Nephron (organoid): ENCODE measurements at regions not wholly inside any gene's neighbourhood (a gene's known extent, or its start where the extent isn't known, plus 50 kb on each side); places are given as distances from the start of the nearest gene placed in this dataset.

ENCODE experiments used
- H3K27ac Mint-ChIP-seq, 3 experiments: 2 replicates each; pipeline ENCODE4 v1.8.0; 2020; ENCODE audit warnings: mixed read lengths in 3 of 3, mild to moderate bottlenecking in 2 of 3, moderate library complexity in 1 of 3
- H3K27me3 Mint-ChIP-seq: 2 replicates; pipeline ENCODE4 v1.8.0; 2021; ENCODE audit warnings: low read depth, mild to moderate bottlenecking, moderate library complexity, mixed read lengths
- H3K36me3 Mint-ChIP-seq: 2 replicates; pipeline ENCODE4 v1.8.0; 2020; ENCODE audit warnings: low read depth, mixed read lengths
- H3K4me1 Mint-ChIP-seq: 2 replicates; pipeline ENCODE4 v1.8.0; 2020; ENCODE audit warnings: mixed read lengths
- H3K4me3 Mint-ChIP-seq, 3 experiments: 2 replicates each; pipeline ENCODE4 v1.8.0; 2020; ENCODE audit warnings: mild to moderate bottlenecking in 3 of 3, mixed read lengths in 3 of 3, moderate library complexity in 2 of 3
- H3K9me3 Mint-ChIP-seq: 2 replicates; pipeline ENCODE4 v1.8.0; 2020; ENCODE audit warnings: mixed read lengths
- TF ChIP-seq, protein P1 (sequence below), 3 experiments: fragments of 200-600 bp; sonication (generic); IDR thresholded peaks; one replicate each; pipeline ENCODE4 v1.5.0; 2021; ENCODE audit warnings: antibody characterized with exemption in 3 of 3; ENCODE audit not compliant: unreplicated experiment in 3 of 3

DNA sequence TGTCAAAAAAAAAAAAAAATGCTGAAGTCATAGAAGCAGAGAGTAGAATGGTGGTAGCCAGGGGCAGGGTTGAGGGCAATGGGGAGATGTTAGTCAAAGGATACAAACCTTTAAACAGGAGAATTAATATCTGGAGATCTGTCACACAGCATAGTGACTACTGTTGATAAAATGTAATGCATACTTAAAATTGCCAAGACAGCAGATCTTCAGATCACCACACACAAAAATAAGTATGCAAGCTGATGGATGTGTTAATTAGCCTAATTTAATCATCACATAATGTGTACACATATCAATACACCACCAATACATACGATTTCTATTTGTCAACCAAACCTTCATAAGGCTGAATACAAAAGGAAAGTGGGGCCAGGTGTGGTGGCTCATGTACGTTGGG, 83.5 kb upstream of the PHACTR3 start:
- TF ChIP-seq, protein P1, sequence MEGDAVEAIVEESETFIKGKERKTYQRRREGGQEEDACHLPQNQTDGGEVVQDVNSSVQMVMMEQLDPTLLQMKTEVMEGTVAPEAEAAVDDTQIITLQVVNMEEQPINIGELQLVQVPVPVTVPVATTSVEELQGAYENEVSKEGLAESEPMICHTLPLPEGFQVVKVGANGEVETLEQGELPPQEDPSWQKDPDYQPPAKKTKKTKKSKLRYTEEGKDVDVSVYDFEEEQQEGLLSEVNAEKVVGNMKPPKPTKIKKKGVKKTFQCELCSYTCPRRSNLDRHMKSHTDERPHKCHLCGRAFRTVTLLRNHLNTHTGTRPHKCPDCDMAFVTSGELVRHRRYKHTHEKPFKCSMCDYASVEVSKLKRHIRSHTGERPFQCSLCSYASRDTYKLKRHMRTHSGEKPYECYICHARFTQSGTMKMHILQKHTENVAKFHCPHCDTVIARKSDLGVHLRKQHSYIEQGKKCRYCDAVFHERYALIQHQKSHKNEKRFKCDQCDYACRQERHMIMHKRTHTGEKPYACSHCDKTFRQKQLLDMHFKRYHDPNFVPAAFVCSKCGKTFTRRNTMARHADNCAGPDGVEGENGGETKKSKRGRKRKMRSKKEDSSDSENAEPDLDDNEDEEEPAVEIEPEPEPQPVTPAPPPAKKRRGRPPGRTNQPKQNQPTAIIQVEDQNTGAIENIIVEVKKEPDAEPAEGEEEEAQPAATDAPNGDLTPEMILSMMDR (IDR thresholded peaks at IDR 0.05; ENCODE audit: unreplicated experiment in 3 of 3): no peak
- no peak overlapping the region for H3K27ac Mint-ChIP-seq
- no peaks in the 10 kb centered on the region for H3K9me3 Mint-ChIP-seq
- H3K27me3 Mint-ChIP-seq: peaks cover 77% of the 10 kb centered on the region
- no peak overlapping the region for H3K4me3 Mint-ChIP-seq
- peaks cover 4% of the 10 kb centered on the region for H3K4me1 Mint-ChIP-seq
- no peaks in the 10 kb centered on the region for H3K36me3 Mint-ChIP-seq

GRCh38 chr20:59525500-59526241, 78.7 kb upstream of the PHACTR3 start:
- Mint-ChIP-seq H3K4me3 (no peak overlapping the region), H3K27me3 (peaks cover 89% of the 10 kb centered on the region), H3K9me3 (peaks cover 2% of the 10 kb centered on the region), H3K4me1 (no peaks in the 10 kb centered on the region), H3K36me3 (no peaks in the 10 kb centered on the region), H3K27ac (no peak overlapping the region)
- TF ChIP-seq, protein P1 (IDR thresholded peaks at IDR 0.05; ENCODE audit: unreplicated experiment in 3 of 3): peak; percentile 88 to 90 (median 89)

- Mint-ChIP-seq H3K27ac (no peak overlapping the region), H3K27me3 (peaks cover 91% of the 10 kb centered on the region), H3K4me3 (no peak overlapping the region), H3K4me1 (no peaks in the 10 kb centered on the region), H3K36me3 (no peaks in the 10 kb centered on the region), H3K9me3 (peaks cover 6% of the 10 kb centered on the region)
- TF ChIP-seq, protein P1 (IDR thresholded peaks at IDR 0.05; ENCODE audit: unreplicated experiment in 3 of 3): peak; percentile 51 to 66 (median 54)
Observed at GRCh38 chr20:59526242-59527225, 77.8 kb upstream of the PHACTR3 start.

DNA sequence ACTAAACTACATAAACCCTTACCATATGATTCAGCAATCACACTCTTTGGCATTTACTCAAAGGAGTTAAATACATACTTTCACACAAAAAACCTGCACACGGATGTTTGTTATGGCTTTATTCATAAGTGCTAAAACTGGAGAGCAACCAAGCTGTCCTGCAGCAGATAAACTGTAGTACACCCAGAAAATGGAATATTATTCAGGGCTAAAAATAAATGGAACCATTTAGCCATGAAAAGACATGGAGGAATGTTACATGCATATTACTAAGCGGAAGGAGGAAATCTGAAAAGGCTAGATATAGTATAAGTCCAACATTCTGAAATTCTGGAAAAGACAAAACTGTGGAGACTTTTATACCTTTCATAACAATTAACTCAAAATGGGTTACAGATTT, 73.6 kb upstream of the PHACTR3 start:
- Mint-ChIP-seq H3K4me1 (no peaks in the 10 kb centered on the region), H3K36me3 (no peaks in the 10 kb centered on the region), H3K27me3 (peaks cover 51% of the 10 kb centered on the region), H3K9me3 (peaks cover 6% of the 10 kb centered on the region), H3K4me3 (no peak overlapping the region), H3K27ac (no peak overlapping the region)
- TF ChIP-seq, protein P1 (IDR thresholded peaks at IDR 0.05; ENCODE audit: unreplicated experiment in 3 of 3): no peak

- H3K4me3 Mint-ChIP-seq: no peak overlapping the region
- peaks cover 36% of the 10 kb centered on the region for H3K27me3 Mint-ChIP-seq
- TF ChIP-seq, protein P1 (IDR thresholded peaks at IDR 0.05; ENCODE audit: unreplicated experiment in 3 of 3): no peak
- H3K4me1 Mint-ChIP-seq: no peaks in the 10 kb centered on the region
- H3K36me3 Mint-ChIP-seq: no peaks in the 10 kb centered on the region
- no peak overlapping the region for H3K27ac Mint-ChIP-seq
- peaks cover 38% of the 10 kb centered on the region for H3K9me3 Mint-ChIP-seq
Observed at GRCh38 chr20:59537991-59538390, 66.3 kb upstream of the PHACTR3 start.
